Islet precursor cell (in vitro differentiated cells): ENCODE measurements at regions not wholly inside any gene's neighbourhood (a gene's known extent, or its start where the extent isn't known, plus 50 kb on each side); places are given as distances from the start of the nearest gene placed in this dataset.

Source experiments
- DNase-seq: peaks from one replicate; pipeline ENCODE4 v3.0.0-alpha.2; 2018

DNA sequence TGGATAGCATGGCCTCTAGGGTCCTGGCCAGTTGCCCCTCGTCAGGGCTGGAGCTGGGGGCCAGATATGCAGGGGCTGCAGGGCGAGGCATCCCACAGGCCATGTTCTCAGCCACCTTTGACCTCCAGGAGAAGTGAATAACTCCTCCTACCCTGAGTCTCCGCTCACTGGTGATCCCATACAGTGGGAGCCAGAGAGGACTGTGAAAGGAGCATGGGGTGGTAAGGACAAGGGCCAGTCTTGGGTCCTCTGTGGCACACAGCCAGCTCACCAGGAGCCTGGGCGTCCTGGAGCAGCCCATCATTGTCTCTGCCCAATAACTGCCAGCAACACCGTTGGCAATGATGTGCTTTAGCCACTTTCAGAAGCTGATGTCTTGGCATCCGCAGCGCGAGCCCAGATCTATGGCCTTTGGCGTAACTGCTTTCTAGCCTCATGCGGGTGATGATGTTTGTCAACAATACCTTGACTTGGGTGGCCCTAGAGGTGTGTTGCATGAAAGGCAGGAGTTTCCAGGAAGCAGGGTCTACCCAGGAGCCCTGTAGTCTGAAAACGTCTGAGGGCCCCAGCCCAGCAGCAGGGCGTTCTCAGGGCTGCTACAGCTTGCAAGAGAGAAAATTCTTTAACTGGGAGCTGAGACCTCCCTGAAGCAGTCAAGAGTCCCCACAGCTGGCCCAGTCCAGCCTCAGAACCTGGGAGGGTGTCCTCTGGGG, 61.1 kb upstream of the IQSEC1 start:
- peak; percentile 35 for DNase-seq

DNA sequence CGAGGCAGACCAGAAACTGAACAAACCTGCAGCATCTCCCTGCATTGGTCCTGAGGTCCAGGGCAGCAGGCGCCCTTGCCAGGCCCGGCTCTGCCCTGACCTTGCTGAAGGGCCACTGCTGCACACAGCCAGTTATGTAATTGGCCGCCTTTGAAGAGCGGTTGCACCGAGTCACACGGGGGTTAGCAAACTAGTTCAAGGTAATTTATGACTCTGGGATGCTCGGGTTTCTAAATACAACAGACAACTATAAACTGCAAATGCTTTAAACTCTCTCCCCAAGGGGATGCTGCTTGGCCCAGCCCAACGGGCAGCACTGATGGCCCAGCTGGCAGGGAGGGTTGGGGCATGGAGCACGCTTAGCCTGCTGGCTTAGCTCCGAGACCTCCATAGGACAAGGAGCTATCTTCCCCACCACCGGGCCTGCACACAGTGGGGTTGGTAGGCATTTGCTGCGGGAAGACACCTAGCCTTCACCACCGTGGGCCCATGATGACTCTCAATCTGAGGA, 60.3 kb upstream of the IQSEC1 start:
- DNase-seq: no peak

DNA sequence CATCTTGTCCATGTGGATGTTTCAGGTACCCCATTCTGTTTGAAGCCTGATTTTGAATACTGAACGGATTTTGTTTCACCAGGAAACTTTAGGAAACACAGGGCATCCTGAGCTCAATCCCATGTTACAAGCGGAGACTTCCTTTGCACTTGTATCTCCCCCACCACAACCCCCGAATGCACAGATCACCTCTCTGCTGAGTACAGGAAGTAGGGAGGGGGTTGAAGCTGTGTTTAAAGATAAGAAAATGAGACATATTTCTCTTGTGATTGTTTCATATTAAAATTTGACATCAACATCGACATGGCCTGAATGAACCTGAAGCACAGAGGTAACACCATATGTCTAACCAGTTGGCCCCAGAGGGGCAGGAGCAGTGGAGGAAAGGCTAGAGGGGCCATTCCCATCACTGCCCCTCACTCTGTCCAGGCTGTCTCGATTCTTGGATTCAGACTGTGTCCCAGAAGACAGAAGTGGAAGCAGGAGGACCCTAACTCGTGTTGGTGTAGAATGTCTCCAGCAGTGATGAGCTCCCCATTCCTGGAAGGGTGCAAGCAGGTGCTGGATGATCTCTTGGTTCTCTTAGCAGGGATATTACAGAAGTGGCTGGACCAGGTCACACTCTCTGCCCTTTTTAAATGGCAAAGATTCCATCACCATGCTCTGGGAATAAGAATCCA, 59.6 kb upstream of the IQSEC1 start:
- peak; percentile 25 for DNase-seq

- DNase-seq: peak; percentile 42
Measured at GRCh38 chr3:13132281-13132680, 59.1 kb upstream of the IQSEC1 start.

DNA sequence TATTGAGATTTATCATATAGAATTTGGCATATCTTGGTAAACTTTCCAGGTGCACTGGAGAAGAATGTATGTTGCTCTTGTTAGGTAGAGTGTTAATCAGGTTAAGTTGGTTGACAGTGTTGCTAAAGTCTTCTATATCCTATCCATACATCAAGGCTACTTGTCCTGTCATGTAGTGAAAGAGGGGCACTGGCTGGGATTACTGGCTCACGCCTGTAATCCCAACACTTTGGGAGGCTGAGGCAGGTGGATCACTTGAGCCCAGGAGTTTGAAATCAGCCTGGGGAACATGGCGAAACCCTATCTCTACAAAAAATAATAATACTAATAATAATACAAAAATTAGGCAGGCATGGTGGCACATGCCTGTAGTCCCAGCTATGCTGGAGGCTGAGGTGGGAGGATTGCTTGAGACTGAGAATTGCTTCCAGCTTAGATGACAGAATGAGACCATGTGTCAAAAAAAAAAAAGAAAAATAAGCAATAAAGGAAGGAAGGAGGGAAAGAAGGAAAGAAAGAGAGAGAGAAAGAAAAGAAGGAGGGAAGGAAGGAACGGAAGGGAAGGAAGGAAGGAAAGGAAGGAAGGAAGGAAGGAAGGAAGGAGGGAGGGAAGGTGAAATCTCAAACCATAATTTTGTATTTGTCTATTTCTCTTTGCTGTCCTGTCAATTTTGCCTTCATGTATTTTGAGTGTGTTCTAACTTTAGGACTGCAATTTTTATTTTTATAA, 57.4 kb upstream of the IQSEC1 start:
- DNase-seq: peak; percentile 8

DNA sequence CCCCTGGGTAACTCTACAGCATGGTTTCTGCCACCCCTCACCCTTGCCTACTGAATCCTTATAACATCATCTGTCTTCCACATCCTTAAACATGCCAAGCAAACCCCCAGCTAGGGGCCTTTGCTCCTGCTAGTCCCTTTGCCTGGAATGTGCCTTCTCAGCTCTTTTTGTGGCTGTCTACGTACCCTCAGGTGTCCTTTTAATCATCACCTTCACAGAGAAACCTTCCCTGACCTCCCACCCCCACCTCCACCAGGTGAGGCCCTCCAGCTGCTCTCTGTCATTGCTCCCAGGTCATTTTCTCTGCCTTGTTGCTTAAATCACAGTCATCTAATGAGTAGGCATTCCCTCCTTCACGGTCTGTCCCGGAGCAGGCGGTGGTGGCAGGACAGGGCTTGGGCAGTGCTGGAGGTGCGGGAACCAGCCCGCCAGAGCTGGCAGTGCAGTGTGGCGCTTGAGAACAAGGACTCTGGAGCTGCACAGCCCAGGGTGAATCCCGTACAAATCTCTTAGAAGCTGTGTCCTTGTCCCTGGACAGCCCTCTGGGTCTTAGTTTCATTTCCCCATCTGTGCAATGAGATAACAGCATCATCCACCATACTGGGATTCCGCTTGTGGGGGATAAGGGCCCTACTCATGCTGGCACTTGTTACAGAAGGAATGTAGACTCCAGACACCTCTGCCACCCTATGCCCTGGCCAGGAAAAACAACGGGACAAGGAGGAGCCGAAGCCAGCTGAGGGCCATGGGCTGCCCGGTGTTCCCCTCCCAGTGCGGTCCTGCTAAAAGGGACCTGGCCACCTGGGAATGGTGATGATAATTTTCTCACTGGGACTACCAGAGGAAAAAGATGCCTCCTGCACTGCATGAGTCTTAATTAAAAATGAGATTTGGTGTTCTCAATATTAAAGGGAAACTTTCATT, 52.1 kb upstream of the IQSEC1 start:
- peak; percentile 56 for DNase-seq

- peak; percentile 41 for DNase-seq
Measured at GRCh38 chr3:13124631-13125030, 51.4 kb upstream of the IQSEC1 start.

DNA sequence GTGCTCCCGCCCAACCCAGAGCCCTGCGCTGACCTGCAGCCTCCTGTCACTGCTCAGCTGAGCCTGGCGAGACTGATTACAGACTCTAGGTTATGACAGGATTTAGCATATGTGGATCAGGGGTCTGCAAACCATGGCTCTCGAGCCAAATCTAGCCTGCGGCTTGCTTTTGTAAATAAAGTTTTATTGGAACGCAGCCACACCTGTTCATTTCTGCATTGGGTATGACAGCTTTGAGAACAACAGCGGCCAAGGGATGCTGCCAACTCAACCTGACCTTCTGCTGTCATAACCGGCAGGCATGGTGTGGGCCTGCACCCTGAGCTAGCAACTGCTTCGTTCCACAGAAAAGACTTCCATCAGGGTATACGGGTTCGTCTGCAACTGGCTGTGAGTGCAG, 50.5 kb upstream of the IQSEC1 start:
- DNase-seq: peak; percentile 40

DNA sequence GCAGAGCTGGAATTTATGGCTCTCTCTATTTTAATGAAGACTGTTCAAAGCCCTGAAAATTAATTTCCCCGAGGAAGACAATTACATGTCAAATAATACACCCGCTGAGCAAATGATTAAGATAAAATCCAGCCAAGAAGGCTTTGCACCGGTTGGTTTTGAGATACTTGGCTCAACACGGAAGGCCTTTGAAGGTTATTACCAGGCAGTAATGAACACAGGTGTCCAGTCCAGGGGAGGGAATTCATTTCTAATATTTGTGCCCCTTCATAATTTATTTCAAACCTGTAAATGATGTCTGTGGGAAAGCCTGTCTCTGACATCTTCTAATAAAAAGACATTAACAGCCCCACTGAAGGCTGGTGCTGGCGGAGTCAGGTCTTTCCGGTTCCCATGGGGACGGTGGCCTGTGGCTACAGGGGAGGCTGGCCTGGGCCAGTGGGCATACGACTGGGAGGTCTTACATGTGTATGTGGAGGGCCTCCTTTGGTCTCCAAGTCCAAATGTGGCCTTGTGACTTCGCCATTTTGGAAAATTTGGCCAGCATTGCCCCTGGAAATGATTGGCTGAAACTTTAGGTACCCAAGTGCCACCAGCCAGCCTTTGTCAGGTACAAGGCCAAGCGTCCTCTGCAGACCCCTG, 49.9 kb upstream of the IQSEC1 start:
- DNase-seq: peak; percentile 40
